HCT116 (cell line): ENCODE measurements at regions not wholly inside any gene's neighbourhood (a gene's known extent, or its start where the extent isn't known, plus 50 kb on each side); places are given as distances from the start of the nearest gene placed in this dataset.

Source experiments
- ATAC-seq: fragments of 200-7000 bp; cut with Tn5 transposase; 2 replicates; pipeline ENCODE4 v1.9.1; 2020; ENCODE audit warnings: mild to moderate bottlenecking, moderate library complexity
- BruUV-seq: library from RNA; stranded (reverse); fragments of 400-500 nt; replicated peaks from 2 replicates; lab custom pipeline; 2021; lab: Mats Ljungman, UMichigan
- CTCF ChIA-PET: fragments of 300-600 bp; sonication (Branson Sonifier 250); formaldehyde crosslinking; loops from one replicate; lab custom pipeline; 2021; ENCODE audit warnings: antibody characterized with exemption; lab: Charles Lee
- POLR2A ChIA-PET: fragments of 300-600, 350-600 bp; sonication (Branson Sonifier 250); formaldehyde crosslinking; loops from one replicate; lab custom pipeline; 2021; ENCODE audit warnings: antibody characterized with exemption; lab: Charles Lee
- RAD21 ChIA-PET, 2 experiments: fragments of 300-600 bp; sonication (Branson Sonifier 250); formaldehyde crosslinking; loops; one replicate each; lab custom pipeline; 2023; ENCODE audit warnings: low total read pairs in 2 of 2; ENCODE audit not compliant: uncharacterized antibody in 2 of 2, unreplicated experiment in 2 of 2, low non-redundant PET in 1 of 2; lab: Charles Lee
- DNase-seq: peaks from one replicate; pipeline ENCODE4 v3.0.0-alpha.2; 2010; ENCODE audit warnings: low read depth, low spot score
- H2AFZ ChIP-seq: fragments of 200-600 bp; shearing (Covaris generic), sonication (generic); 2 replicates; pipeline ENCODE4 v1.6.1; 2017; ENCODE audit warnings: low read depth, mixed run types, mixed read lengths, antibody characterized with exemption, low read length; ENCODE audit not compliant: poor library complexity, severe bottlenecking
- H3K27ac ChIP-seq: 2 replicates; pipeline ENCODE4 v1.5.1; 2012; ENCODE audit warnings: low read depth, low read length
- H3K27me3 ChIP-seq: fragments of 200-600 bp; sonication (generic); 2 replicates; pipeline ENCODE4 v1.6.1; 2016; ENCODE audit warnings: mixed run types, low read length, mixed read lengths; ENCODE audit not compliant: insufficient read depth
- H3K36me3 ChIP-seq, 2 experiments: fragments of 200-500 bp in 1 of 2; fragments of 200-600 bp in 1 of 2; sonication (Bioruptor generic) in 1 of 2; sonication (generic) in 1 of 2; 2 replicates each; pipeline versions ENCODE4 v1.5.1 to v1.6.1; 2014 to 2016; ENCODE audit warnings: low read length in 2 of 2, inconsistent platforms in 1 of 2, mixed read lengths in 1 of 2, mixed run types in 1 of 2; ENCODE audit not compliant: insufficient read depth in 2 of 2, control insufficient read depth in 1 of 2
- H3K4me1 ChIP-seq, 2 experiments: fragments of 200-600 bp in 1 of 2; sonication (generic) in 1 of 2; 2 replicates each; pipeline versions ENCODE4 v1.5.1 to v1.6.1; 2012 to 2017; ENCODE audit warnings: low read length in 2 of 2, inconsistent platforms in 1 of 2, mild to moderate bottlenecking in 1 of 2, mixed read lengths in 1 of 2, mixed run types in 1 of 2, moderate library complexity in 1 of 2; ENCODE audit not compliant: insufficient read depth in 2 of 2, control insufficient read depth in 1 of 2
- H3K4me2 ChIP-seq: fragments of 200-600 bp; sonication (generic); 2 replicates; pipeline ENCODE4 v1.6.1; 2017; ENCODE audit warnings: mixed run types, low read length, mixed read lengths
- H3K4me3 ChIP-seq, 2 experiments: fragments of 200-600 bp in 1 of 2; sonication (generic) in 1 of 2; replicated peaks in 1 of 2; 2 replicates each; pipeline ENCODE4 v1.5.1; 2011 to 2016; ENCODE audit warnings: low read length in 2 of 2, control low read depth in 1 of 2, low read depth in 1 of 2, mild to moderate bottlenecking in 1 of 2, mixed read lengths in 1 of 2, mixed run types in 1 of 2
- H3K79me2 ChIP-seq: fragments of 200-600 bp; sonication (generic); 2 replicates; pipeline ENCODE4 v1.6.1; 2017; ENCODE audit warnings: mild to moderate bottlenecking, mixed run types, low read length, moderate library complexity, mixed read lengths; ENCODE audit not compliant: insufficient read depth
- H3K9ac ChIP-seq: fragments of 200-600 bp; sonication (generic); 2 replicates; pipeline ENCODE4 v1.6.1; 2016; ENCODE audit warnings: low read length, mixed read lengths
- H3K9me2 ChIP-seq: fragments of 200-600 bp; sonication (generic), shearing (Covaris generic); 2 replicates; pipeline ENCODE4 v1.6.1; 2017; ENCODE audit warnings: mixed run types, mild to moderate bottlenecking, moderate library complexity; ENCODE audit not compliant: insufficient read depth
- H3K9me3 ChIP-seq, 2 experiments: fragments of 200-500 bp in 1 of 2; fragments of 200-600 bp in 1 of 2; sonication (Bioruptor generic) in 1 of 2; sonication (generic) in 1 of 2; 2 replicates each; pipeline ENCODE4 v1.6.1; 2014 to 2017; ENCODE audit warnings: low read length in 2 of 2, mixed read lengths in 2 of 2, inconsistent platforms in 1 of 2, low read depth in 1 of 2, mild to moderate bottlenecking in 1 of 2, mixed run types in 1 of 2, moderate library complexity in 1 of 2; ENCODE audit not compliant: control insufficient read depth in 1 of 2, insufficient read depth in 1 of 2
- H4K20me1 ChIP-seq: fragments of 200-600 bp; sonication (generic), shearing (Covaris generic); 2 replicates; pipeline ENCODE4 v1.6.1; 2017; ENCODE audit warnings: mixed run types, mild to moderate bottlenecking, moderate library complexity; ENCODE audit not compliant: insufficient read depth
- FOSL1 ChIP-seq: IDR thresholded peaks from 2 replicates; pipeline ENCODE4 v1.6.1; 2012; ENCODE audit warnings: low read depth
- MAX ChIP-seq: IDR thresholded peaks from 2 replicates; pipeline ENCODE4 v1.6.1; 2012
- POLR2A ChIP-seq: IDR thresholded peaks from 2 replicates; pipeline ENCODE4 v1.7.0; 2011; ENCODE audit warnings: borderline replicate concordance; ENCODE audit not compliant: insufficient read depth, insufficient read length; ENCODE audit errors: extremely low read depth
- POLR2AphosphoS5 ChIP-seq: IDR thresholded peaks from 2 replicates; pipeline ENCODE4 v1.6.1; 2011; ENCODE audit warnings: mild to moderate bottlenecking, low read depth, low read length, moderate library complexity
- REST ChIP-seq: IDR thresholded peaks from 2 replicates; pipeline ENCODE4 v1.6.1; 2012; ENCODE audit warnings: low read depth
- SRF ChIP-seq: IDR thresholded peaks from 2 replicates; pipeline ENCODE4 v1.6.1; 2012; ENCODE audit warnings: low read depth
- YY1 ChIP-seq: IDR thresholded peaks from 2 replicates; pipeline ENCODE4 v1.6.1; 2011; ENCODE audit warnings: low read length, low read depth, moderate library complexity, mild to moderate bottlenecking; ENCODE audit not compliant: insufficient replicate concordance; ENCODE audit errors: extremely low read depth
- ZNF274 ChIP-seq: fragments of 200-500 bp; sonication (Bioruptor generic); IDR thresholded peaks from 2 replicates; pipeline ENCODE4 v1.6.1; 2014; ENCODE audit warnings: mild to moderate bottlenecking, low read depth, low read length, inconsistent platforms
- intact Hi-C: fragments of 100-400 bp; cut with micrococcal nuclease; formaldehyde crosslinking; loops from 2 replicates; pipeline ENCODE4 v1.10.0; 2022

GRCh38 chr9:13361076-13361475 is 81.6 kb upstream of the MPDZ start:
- Histone ChIP-seq H3K4me2 (no peak overlapping the region), H4K20me1 (no peaks in the 10 kb centered on the region), H3K4me3 (no peak overlapping the region), H3K9me2 (no peaks in the 10 kb centered on the region), H2AFZ (no peak overlapping the region), H3K79me2 (no peaks in the 10 kb centered on the region), H3K27ac (no peak overlapping the region), H3K9me3 (no peaks in the 10 kb centered on the region), H3K27me3 (no peaks in the 10 kb centered on the region), H3K4me1 (no peaks in the 10 kb centered on the region), H3K36me3 (no peaks in the 10 kb centered on the region), H3K9ac (no peak overlapping the region)
- ChIA-PET POLR2A (no interaction called here), CTCF (no interaction called here), RAD21 (no interaction called here)
- intact Hi-C loops: no loop called here
- DNase-seq (no peak), ATAC-seq (no peak)
- BruUV-seq: no TSS peak
- TF ChIP-seq POLR2AphosphoS5 (no peak), REST (no peak), FOSL1 (no peak), SRF (no peak), MAX (no peak), YY1 (no peak), ZNF274 (no peak), POLR2A (no peak)
